NCI-H345 treated with DMSO at 0.1 percent for 48 hours (cell line): ENCODE measurements at regions not wholly inside any gene's neighbourhood (a gene's known extent, or its start where the extent isn't known, plus 50 kb on each side); places are given as distances from the start of the nearest gene placed in this dataset.
"Not testable (repeated sequence)": the region's sequence is repeated elsewhere in the genome, so short reads cannot be mapped to it uniquely, and the experiment has no call there.

Source experiments
- DNase-seq: peaks from one replicate; lab custom pipeline; 2025; ENCODE audit not compliant: unreplicated experiment; lab: John Stamatoyannopoulos, UW

- no peak for DNase-seq
These were observed 270.2 kb upstream of the LUZP2 start for GRCh38 chr11:24226606-24227005.

GRCh38 chr11:24233041-24233440 lies 263.8 kb upstream of the LUZP2 start:
- DNase-seq, result peak; percentile 6

- DNase-seq, result no peak
These were observed 261.9 kb upstream of the LUZP2 start for GRCh38 chr11:24234822-24235508.

GRCh38 chr11:24238771-24239645 lies 257.8 kb upstream of the LUZP2 start:
- DNase-seq, result no peak

GRCh38 chr11:24239930-24240329 lies 256.9 kb upstream of the LUZP2 start:
- DNase-seq, result no peak

- no peak for DNase-seq
These were observed 256.2 kb upstream of the LUZP2 start for GRCh38 chr11:24240496-24241175.

GRCh38 chr11:24246715-24247114 lies 250.1 kb upstream of the LUZP2 start:
- DNase-seq, result no peak

GRCh38 chr11:24247846-24248245 lies 249.0 kb upstream of the LUZP2 start:
- no peak for DNase-seq

- DNase-seq, result no peak
These were observed 246.9 kb upstream of the LUZP2 start for GRCh38 chr11:24249921-24250320.

GRCh38 chr11:24253237-24253760 lies 243.6 kb upstream of the LUZP2 start:
- no peak for DNase-seq

GRCh38 chr11:24264868-24265267 lies 232.0 kb upstream of the LUZP2 start:
- no peak for DNase-seq

- no peak for DNase-seq
These were observed 229.8 kb upstream of the LUZP2 start for GRCh38 chr11:24267014-24267413.

- no peak for DNase-seq
These were observed 225.1 kb upstream of the LUZP2 start for GRCh38 chr11:24271798-24272197.

GRCh38 chr11:24274214-24274781 lies 222.6 kb upstream of the LUZP2 start:
- DNase-seq, result not testable (repeated sequence)

- DNase-seq, result no peak
These were observed 210.6 kb upstream of the LUZP2 start for GRCh38 chr11:24286238-24286637.

- no peak for DNase-seq
These were observed 207.6 kb upstream of the LUZP2 start for GRCh38 chr11:24289301-24289700.

GRCh38 chr11:24293964-24294363 lies 202.9 kb upstream of the LUZP2 start:
- DNase-seq, result no peak

- no peak for DNase-seq
These were observed 201.5 kb upstream of the LUZP2 start for GRCh38 chr11:24295360-24295759.

GRCh38 chr11:24297461-24297860 lies 199.4 kb upstream of the LUZP2 start:
- no peak for DNase-seq

GRCh38 chr11:24298146-24298545 lies 198.7 kb upstream of the LUZP2 start:
- DNase-seq, result no peak

- no peak for DNase-seq
These were observed 184.9 kb upstream of the LUZP2 start for GRCh38 chr11:24311974-24312373.
